Esophagus squamous epithelium (tissue), 4 donors: ENCODE measurements at regions not wholly inside any gene's neighbourhood (a gene's known extent, or its start where the extent isn't known, plus 50 kb on each side); places are given as distances from the start of the nearest gene placed in this dataset.

Experiments used
- CTCF ChIP-seq, 6 experiments: fragments of 450-650 bp in 4 of 6; fragments of 200-600 bp in 2 of 6; sonication (generic) in 2 of 6; IDR thresholded peaks; one replicate each; pipeline ENCODE4 v1.5.1; 2016 to 2019; ENCODE audit warnings: antibody characterized with exemption in 6 of 6, mild to moderate bottlenecking in 4 of 6, moderate library complexity in 4 of 6
- POLR2A ChIP-seq, 4 donors: fragments of 450-650 bp; IDR thresholded peaks; one replicate each; pipeline ENCODE4 v1.6.1; 2017; ENCODE audit warnings: antibody characterized with exemption in 4 of 4, mild to moderate bottlenecking in 4 of 4, moderate library complexity in 3 of 4

GRCh38 chr14:31988244-31988643 lies 88.9 kb upstream of the ARHGAP5 start:
- TF ChIP-seq CTCF (IDR thresholded peaks at IDR 0.05) (no peak), POLR2A (IDR thresholded peaks at IDR 0.05) (no peak)
